GM18873 (cell line): ENCODE measurements at regions not wholly inside any gene's neighbourhood (a gene's known extent, or its start where the extent isn't known, plus 50 kb on each side); places are given as distances from the start of the nearest gene placed in this dataset.
"Not testable (repeated sequence)": the region's sequence is repeated elsewhere in the genome, so short reads cannot be mapped to it uniquely, and the experiment has no call there.

Source experiments
- ATAC-seq: cut with Tn5 transposase; IDR thresholded peaks from one replicate; pipeline ENCODE4 v1.9.1; 2021; ENCODE audit warnings: mild to moderate bottlenecking, moderate library complexity, moderate number of reproducible peaks; ENCODE audit not compliant: unreplicated experiment, low FRiP score

DNA sequence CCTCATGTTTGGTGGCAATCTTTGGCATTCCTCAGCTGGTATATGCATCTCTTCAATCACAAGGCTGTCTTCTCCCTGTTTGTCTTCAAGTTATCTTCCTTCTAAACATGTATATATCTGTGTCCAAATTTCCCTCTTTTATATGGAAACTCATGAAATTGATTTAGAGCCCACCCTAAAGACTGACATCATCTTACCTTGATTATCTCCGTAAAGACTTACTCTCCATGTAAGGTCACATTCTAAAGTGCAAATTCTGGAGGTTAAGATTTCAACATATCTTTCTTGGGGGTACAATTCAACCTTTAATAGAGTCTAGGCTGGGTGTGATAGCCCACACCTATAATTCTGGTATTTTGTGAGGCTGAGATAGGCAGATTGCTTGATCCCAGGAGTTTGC, 215.8 kb upstream of the LRRC4C start:
- ATAC-seq: no peak

DNA sequence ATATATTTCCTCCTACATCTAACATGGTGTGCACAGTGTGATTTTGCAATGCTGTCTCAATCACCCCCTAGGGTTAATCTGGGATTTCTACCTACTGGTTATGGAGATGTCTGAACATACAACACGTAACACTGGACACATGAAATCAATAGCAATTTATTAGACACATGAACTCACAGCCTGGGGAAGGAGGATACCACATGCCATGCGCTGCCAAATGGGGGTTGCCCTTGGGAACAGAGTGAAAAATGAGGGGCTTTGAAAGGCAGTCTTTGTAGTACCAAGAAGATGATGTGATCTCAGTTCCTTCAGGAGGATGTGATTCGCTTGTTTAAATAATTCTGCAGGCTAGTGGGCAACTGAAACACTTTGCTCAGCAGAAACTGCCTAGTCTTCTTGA, 253.6 kb upstream of the LRRC4C start:
- no peak for ATAC-seq

DNA sequence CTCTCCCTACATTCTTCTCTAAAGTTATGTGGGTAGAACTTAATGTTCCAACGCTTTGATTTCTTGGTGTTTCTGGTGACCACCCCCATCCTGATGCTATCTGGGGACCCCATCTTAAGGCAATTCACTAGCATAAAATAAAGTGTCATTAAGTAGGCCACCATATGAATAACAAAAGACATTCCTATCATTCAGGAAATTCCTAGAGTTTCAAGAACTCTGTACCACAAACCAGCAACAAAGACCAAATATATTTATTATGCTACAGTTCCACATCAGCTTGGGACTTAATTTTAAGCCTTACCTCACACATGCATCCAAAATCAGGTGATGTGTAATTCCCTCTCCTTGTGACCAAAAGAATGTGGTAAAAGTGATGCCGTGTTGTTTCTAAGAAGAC, 254.6 kb upstream of the LRRC4C start:
- ATAC-seq: no peak

DNA sequence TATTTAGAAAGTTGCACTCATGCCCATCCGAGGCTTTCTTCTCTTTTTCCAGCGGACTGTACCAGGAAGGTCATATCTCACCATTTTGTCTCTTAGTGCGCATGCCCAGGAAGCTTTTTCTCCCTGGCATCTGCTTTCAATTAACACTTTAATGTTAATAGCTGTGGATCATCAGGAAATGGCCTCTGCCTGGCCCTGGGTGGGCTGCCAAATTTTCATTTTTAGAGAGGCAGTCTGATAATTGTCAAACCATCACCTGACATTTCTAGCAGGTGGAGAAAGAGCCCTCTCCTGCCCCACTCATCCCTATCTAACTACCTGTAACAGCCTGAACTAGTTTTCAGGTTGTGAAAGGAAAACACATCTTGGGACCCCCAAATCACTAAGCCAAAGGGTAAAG, 257.4 kb upstream of the LRRC4C start:
- no peak for ATAC-seq

DNA sequence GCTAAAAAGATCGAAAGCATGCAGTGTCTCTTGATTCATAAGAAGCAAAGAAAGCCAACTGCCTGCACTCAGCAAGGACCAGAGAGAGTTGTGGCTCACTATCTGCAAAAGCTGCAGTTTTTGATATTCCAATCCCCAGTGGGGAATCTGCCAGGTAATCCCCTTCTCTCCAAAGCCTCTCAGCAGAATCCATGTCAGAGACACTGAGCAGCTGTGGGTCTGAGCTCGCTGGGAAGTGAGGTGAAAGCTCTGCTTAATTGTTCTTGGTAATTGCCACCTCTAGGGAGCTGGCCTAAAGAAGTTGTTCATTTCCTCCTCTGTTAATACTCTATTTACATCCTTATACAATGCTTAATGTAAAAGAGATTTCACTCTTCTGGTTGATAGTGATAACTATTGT, 261.3 kb upstream of the LRRC4C start:
- ATAC-seq: no peak

DNA sequence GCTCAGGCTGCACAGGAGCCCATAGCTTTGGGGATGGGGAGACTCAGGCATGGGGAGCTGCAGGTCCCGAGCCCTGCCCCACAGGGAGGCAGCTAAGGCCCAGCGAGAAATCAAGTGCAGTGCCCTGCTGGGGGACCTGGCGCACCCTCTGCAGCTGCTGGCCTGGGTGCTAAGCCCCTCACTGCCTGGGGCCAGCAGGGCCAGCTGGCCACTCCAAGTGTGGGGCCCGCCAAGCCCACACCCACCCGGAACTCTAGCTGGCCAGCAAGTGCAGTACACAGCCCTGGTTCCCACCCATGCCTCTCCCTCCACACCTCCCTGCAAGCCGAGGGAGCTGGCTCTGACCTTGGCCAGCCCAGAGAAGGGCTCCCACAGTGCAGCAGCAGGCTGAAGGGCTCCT, 268.7 kb upstream of the LRRC4C start:
- ATAC-seq: not testable (repeated sequence)

DNA sequence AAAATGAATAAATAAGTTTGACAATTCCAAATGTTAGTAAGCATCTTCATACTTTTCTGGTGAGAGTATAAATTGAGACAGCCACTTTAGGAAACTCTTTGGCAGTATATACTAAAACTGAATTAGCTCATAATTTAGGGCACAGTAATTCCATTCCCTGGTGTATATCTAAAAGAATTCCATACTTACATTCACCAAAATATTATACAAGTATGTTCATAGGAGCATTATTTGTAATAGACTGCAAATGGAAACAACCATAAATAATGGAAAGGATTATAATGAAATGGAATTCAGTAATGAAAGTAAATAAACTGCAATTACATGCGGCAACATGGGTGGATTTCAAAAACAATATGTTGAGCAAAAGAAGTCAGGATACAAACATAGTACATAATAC, 315.8 kb upstream of the LRRC4C start:
- ATAC-seq: no peak

DNA sequence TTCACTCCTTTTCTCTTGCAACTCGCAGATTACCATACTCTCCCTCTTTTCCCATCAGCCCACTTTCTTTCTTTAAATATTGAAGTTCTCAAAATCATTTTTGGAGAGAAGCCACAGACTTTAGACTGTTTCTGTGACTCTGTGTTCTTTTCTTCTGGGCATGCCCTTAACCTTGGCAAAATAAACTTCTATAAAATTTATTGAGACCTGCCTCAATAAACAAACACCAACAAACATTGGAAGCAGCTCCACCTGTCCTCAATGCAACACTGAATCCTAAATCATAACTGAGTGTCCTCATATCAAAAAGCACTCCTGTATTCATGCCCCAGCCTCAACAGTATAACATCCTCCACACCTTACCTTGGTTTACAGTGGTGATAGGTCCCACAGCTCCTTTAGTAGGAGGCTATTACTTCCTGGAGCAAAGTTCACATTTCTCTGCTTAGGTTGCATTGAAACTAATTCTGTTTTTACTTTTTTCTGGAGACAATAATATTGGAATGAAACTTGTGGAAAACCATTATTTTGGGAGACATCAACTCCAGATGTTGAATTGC, 320.0 kb upstream of the LRRC4C start:
- ATAC-seq: no peak

DNA sequence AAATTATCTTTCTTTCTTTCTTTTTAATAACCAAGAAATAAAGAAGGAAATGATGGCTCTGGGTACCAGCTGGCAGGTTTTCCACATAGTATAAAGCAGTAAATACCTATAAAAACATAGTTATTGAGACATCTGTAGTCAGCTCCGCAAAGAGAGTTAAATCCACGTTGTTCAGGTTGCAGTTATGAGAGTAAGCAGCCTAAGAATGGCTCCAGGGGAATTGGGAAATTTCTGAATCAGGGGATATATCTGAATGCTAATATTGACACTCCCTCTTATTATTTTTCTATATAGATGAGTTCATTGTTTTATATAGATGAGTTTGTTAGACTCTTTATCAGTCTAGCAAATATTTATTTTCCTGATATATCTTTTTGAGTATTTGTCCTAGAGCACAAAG, 322.0 kb upstream of the LRRC4C start:
- no peak for ATAC-seq

- ATAC-seq: no peak
Measured at GRCh38 chr11:41784513-41785335, 325.3 kb upstream of the LRRC4C start.

DNA sequence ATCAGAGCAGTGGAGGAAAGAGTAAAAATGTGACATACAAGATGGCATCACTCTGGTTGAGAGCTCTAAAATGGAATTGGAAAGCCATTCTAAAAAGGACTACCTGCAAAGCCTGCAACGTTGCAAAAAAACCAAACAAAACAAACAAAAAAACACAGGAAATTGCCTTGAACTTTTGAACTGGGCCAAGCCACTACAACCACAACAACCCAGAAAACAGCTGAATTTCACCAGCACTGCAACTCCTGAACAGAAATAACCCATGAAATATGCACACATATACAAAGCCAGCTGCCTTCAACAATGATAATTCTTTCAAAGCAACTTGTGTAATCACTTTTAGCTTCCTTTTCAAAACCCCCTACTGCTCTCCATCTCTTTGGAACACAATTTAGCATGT, 326.6 kb upstream of the LRRC4C start:
- no peak for ATAC-seq

- ATAC-seq: no peak
Measured at GRCh38 chr11:41788177-41788576, 328.7 kb upstream of the LRRC4C start.

DNA sequence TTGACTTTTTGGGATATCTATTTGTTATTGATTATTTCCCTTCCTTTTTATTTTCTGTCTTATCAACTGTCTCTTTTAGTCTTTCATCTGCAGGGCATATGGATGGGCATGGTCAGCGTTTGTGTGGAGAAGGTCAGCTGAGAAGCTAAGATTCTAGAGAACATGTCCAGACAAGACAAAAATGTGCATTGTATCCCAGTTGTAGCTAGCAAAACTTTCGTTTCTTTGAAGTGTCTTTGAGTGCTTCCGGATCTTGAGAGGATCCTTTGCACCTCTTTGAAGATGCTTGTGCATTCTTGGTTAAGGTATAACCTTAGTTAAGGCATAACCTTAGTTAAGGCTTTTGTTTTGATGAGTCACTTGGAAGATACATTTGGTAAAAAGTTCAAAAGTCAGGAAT, 329.9 kb upstream of the LRRC4C start:
- ATAC-seq: no peak

GRCh38 chr11:41795004-41795403, 335.6 kb upstream of the LRRC4C start:
- ATAC-seq: no peak

DNA sequence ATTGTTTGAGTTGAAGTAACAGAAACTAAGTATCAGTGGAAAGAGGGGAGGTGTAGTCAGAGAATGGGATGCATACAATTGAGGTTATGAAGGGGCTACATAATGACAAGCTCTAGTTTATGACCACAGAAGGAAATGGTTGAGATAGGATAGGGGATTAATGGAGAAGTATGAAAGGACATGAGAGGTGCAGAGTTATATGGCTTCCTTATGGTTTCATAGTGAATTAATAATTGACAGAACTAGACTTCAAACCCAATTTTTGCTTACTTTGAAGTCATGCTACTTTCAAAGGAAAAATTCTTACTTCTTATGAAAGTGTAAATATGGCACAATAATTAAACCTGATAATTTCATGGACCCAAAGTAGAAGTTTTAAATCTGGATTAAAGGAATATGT, 340.3 kb upstream of the LRRC4C start:
- no peak for ATAC-seq

- no peak for ATAC-seq
Measured at GRCh38 chr11:41803895-41804294, 344.4 kb upstream of the LRRC4C start.

GRCh38 chr11:41816396-41816795, 356.9 kb upstream of the LRRC4C start:
- no peak for ATAC-seq

DNA sequence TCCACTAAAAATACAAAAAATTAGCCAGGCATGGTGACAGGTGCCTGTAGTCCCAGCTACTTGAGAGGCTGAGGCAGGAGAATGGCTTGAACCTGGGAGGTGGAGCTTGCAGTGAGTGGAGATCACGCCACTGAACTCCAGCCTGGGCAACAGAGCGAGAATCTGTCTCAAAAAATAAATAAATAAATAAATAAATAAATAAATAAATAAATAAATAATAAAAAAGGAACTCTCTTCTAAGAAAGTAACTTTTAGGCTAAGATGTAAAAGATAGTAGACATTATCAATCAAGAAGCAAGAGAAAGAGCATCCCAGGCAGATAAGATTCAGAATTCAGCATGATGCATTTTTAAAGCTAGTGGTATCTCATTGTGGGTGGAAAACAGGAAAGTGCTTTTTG, 364.8 kb upstream of the LRRC4C start:
- ATAC-seq: not testable (repeated sequence)

GRCh38 chr11:41826085-41826484, 366.6 kb upstream of the LRRC4C start:
- no peak for ATAC-seq

DNA sequence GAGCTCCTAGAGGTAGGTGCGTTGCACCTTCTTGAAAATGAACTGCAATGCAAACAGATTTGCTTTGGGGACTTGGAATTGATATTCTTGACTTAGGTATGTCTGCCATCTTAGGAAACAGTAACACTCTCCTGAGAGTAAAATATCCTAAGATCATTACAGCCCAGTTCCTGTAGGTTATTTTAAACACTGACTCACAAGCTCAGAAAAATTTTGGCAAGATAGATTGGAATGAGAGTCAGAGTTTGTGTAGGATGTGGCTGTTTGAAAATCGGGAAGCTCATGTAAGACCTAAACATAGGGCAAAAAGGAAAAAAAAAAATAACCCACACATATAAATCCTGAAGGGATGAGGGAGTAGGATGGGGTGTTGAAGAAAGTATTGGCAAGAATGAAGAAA, 377.0 kb upstream of the LRRC4C start:
- ATAC-seq: no peak

- ATAC-seq: no peak
Measured at GRCh38 chr11:41842673-41843072, 383.2 kb upstream of the LRRC4C start.

DNA sequence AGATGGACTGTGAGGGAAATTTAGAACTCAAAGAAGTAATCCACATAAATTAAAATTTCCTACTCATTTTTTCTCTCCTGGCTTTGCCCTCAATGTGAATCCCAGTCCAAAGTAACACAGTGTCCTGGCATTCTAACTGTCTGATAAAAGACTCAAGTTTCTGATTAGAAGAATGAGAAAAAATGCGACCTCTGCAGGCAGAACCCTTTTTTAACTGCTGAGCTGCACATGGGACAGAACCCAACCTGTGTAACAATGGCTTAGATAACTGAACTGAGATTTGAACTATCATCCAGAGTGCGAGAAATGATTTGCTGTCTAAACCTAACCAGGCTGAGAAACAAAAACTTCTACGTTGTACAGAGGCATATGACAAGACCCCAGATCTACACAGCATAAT, 385.6 kb upstream of the LRRC4C start:
- no peak for ATAC-seq
